Activated CD4-positive, alpha-beta T cell treated with anti-CD3 and anti-CD28 coated beads, Interleukin-2, amount 10 ng/mL, durations not matched to agents 24 days and 14 days (primary cell): ENCODE measurements at regions not wholly inside any gene's neighbourhood (a gene's known extent, or its start where the extent isn't known, plus 50 kb on each side); places are given as distances from the start of the nearest gene placed in this dataset.

Experiments
- DNase-seq: peaks from one replicate; pipeline ENCODE4 v3.0.0; 2022
- H3K27ac Mint-ChIP-seq: one replicate; pipeline ENCODE4 v1.8.0; 2022; ENCODE audit warnings: mild to moderate bottlenecking, mixed read lengths
- H3K27me3 Mint-ChIP-seq: one replicate; pipeline ENCODE4 v1.8.0; 2022; ENCODE audit warnings: mixed read lengths
- H3K36me3 Mint-ChIP-seq: one replicate; pipeline ENCODE4 v1.8.0; 2022; ENCODE audit warnings: low read depth, mild to moderate bottlenecking, mixed read lengths
- H3K4me1 Mint-ChIP-seq: one replicate; pipeline ENCODE4 v1.8.0; 2021; ENCODE audit warnings: mixed read lengths
- H3K4me3 Mint-ChIP-seq: one replicate; pipeline ENCODE4 v1.8.0; 2022; ENCODE audit warnings: mild to moderate bottlenecking, moderate library complexity, mixed read lengths
- H3K9me3 Mint-ChIP-seq: one replicate; pipeline ENCODE4 v1.8.0; 2021; ENCODE audit warnings: mixed read lengths
- intact Hi-C: fragments of 100-400 bp; cut with micrococcal nuclease; formaldehyde crosslinking; loops from one replicate; pipeline ENCODE4 v1.15.1; 2023

DNA sequence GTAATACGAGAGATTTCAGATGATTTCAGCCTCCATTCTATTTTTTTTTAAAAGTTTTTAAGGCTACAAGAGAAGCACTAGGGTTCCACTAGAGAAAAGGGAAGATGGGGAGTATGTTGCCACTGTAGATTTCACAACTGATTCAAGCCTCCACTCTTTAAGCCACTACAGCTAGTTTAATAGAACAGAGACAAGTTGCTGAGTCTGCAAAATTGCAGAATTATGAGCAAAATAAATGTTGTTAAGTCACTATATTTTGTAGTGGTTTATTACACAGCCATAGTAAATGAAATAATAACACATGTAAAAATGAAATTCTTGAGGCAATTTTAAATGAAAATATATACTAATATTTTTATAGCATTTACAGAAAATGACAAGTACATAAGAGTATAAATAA lies 96.0 kb upstream of the POT1 start:
- intact Hi-C loops: no loop called here
- H3K27me3 Mint-ChIP-seq: no peaks in the 10 kb centered on the region

DNA sequence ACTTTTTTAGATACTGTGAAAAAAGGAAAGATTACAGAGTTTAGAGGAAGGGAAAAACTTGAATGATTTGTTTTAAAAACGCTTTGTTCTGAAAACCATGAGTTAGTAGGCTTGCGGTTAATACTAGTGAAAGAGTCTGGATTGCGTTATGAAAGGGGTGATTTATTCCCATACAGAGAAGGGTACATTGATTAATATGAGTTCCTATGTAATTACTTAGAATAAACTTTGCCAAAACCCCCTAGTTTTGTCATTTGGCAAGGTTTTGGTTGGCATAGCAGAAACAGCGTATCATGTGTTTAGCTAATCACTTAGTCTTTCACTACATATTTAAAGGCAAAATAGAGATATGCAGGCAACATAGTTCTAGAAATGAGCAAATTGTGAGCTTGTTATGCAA lies 91.2 kb upstream of the POT1 start:
- no peaks in the 10 kb centered on the region for H3K27me3 Mint-ChIP-seq
- H3K36me3 Mint-ChIP-seq: no peaks in the 10 kb centered on the region
- no peak for DNase-seq
- intact Hi-C loops: no loop called here
- no peak overlapping the region for H3K4me3 Mint-ChIP-seq
- no peak overlapping the region for H3K27ac Mint-ChIP-seq
- no peaks in the 10 kb centered on the region for H3K9me3 Mint-ChIP-seq
- no peaks in the 10 kb centered on the region for H3K4me1 Mint-ChIP-seq

More for the DNA sequence above, 96.0 kb upstream of the POT1 start:
- H3K4me3 Mint-ChIP-seq: no peak overlapping the region
- H3K36me3 Mint-ChIP-seq: no peaks in the 10 kb centered on the region
- H3K27ac Mint-ChIP-seq: no peak overlapping the region
- no peak for DNase-seq
- no peaks in the 10 kb centered on the region for H3K4me1 Mint-ChIP-seq
- no peaks in the 10 kb centered on the region for H3K9me3 Mint-ChIP-seq

DNA sequence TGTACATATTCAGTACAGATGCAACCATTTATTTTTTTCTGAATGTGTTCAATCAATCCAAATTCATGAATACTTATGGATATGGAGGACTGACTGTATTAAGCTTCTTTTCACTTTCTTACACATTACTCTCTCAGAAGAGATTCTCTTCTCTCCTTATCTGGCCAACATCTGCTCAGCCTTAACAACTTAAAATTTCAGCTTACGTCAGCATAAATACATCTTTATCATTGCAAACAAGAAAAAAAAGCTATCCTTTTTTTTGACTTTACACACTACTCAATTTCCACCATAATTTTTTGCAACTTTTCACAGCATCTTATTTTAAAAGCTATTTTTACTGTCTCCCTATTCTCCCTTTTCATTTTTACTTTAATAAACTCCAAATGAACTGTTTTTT lies 80.9 kb upstream of the POT1 start:
- H3K9me3 Mint-ChIP-seq: no peaks in the 10 kb centered on the region
- no peak overlapping the region for H3K27ac Mint-ChIP-seq
- DNase-seq: no peak
- no peak overlapping the region for H3K4me3 Mint-ChIP-seq
- H3K27me3 Mint-ChIP-seq: no peaks in the 10 kb centered on the region
- no peaks in the 10 kb centered on the region for H3K4me1 Mint-ChIP-seq
- no peaks in the 10 kb centered on the region for H3K36me3 Mint-ChIP-seq
- intact Hi-C loops: no loop called here

DNA sequence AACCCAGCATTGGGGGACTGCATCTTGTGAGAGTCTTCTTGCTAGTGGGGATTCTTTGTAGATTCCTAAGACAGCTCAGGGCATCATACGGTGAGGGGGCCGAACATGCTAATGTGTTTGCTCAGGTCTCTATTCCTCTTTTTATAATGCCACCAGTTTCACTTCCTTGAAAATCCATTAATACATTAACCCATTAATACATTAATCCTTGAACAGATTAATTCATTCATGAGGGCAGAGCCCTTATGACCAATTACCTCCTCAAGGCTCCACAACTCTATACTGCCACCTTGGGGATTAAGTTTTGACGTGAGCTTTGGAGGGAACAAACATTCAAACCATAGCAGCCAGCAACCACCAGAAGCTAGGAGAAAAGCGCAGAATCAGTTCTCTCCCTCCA lies 67.2 kb upstream of the POT1 start:
- Mint-ChIP-seq H3K36me3 (no peaks in the 10 kb centered on the region), H3K27me3 (no peaks in the 10 kb centered on the region), H3K27ac (no peak overlapping the region), H3K9me3 (no peaks in the 10 kb centered on the region), H3K4me1 (no peaks in the 10 kb centered on the region), H3K4me3 (no peak overlapping the region)
- no peak for DNase-seq
- intact Hi-C loops: no loop called here

DNA sequence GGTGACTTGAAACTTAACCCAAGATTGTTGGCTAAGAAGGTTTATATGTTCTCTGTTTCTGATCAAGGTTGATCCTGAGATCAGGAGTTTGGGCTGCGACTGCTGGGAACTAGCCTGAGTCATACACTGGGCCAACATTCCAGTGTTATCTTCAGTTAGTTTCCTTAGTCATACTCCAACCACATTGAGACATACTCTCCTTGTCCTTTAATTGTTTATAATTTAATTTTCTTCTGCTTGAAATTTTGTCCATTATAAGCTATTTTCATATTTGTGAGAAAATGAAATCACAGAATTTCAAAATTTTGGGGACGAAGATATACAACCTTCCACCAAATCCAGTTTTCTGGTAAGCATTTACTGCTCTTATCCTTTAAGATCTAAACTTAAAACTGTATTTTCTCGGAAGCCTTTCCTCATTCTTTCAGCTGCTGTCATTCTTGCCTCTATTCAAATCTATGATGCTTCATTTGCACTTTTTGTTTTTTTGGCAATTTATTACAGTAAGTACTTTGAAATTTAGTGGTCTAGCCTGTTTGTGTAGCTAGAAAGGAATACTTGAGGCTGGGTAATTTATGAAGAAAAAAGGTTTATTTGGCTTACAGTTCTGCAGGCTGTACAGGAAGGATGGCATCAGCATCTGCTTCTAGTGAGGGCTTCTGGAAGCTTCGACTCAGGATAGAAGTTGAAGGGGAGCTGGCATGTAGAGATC lies 63.4 kb upstream of the POT1 start:
- Mint-ChIP-seq H3K27ac (no peak overlapping the region), H3K9me3 (no peaks in the 10 kb centered on the region)
- intact Hi-C loops: no loop called here

DNA sequence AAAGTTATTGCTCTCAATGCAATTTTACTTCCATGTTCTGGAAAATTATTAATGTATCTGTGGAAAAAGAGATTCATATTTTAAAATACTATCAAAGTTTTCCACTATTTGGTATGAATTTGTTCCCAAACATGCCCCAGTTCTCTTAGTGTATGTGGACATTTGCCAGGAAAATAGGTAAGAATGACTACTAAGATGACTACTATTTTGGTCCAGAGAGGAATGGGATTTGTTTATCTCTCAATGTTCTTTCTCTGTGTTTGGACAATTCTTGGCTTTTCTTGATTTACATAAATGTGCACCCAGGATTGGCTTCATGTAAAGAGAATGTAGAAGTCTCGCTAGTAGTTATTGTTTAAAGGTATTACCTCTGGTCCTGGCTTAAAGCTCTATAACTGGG lies 60.3 kb upstream of the POT1 start:
- Mint-ChIP-seq H3K27ac (no peak overlapping the region), H3K27me3 (no peaks in the 10 kb centered on the region), H3K36me3 (no peaks in the 10 kb centered on the region), H3K4me3 (no peak overlapping the region), H3K4me1 (no peaks in the 10 kb centered on the region), H3K9me3 (no peaks in the 10 kb centered on the region)
- no peak for DNase-seq
- intact Hi-C loops: no loop called here

More for the DNA sequence above, 63.4 kb upstream of the POT1 start:
- Mint-ChIP-seq H3K4me1 (no peaks in the 10 kb centered on the region), H3K36me3 (no peaks in the 10 kb centered on the region), H3K27me3 (no peaks in the 10 kb centered on the region), H3K4me3 (no peak overlapping the region)
- DNase-seq: no peak
